ENCODE measurements at regions not wholly inside any gene's neighbourhood (a gene's known extent, or its start where the extent isn't known, plus 50 kb on each side); places are given as distances from the start of the nearest gene placed in this dataset.

- DNase-seq = no peak
- no peak for TF ChIP-seq POLR2A (IDR thresholded peaks at IDR 0.05)
- no peak for TF ChIP-seq CTCF (IDR thresholded peaks at IDR 0.05)
- TF ChIP-seq EP300 (IDR thresholded peaks at IDR 0.05) = no peak
- no peak for TF ChIP-seq POLR2AphosphoS5 (IDR thresholded peaks at IDR 0.05)
- no peak overlapping the region for H3K27ac ChIP-seq
- H3K27me3 ChIP-seq = no peaks in the 10 kb centered on the region
- intact Hi-C loops (cut with DNase I; ENCODE audit: low total_unique reads) = no loop called here
- no peaks in the 10 kb centered on the region for H3K9me3 ChIP-seq
- no peak overlapping the region for H3K4me3 ChIP-seq
- peaks cover 0 to 21% (median 0%) of the 10 kb centered on the region in 4 donors for H3K4me1 ChIP-seq
- no peaks in the 10 kb centered on the region for H3K36me3 ChIP-seq
- 35 to 82% (median 62%) methylated on average over 1 of the region's 1 CpG for WGBS, 5 donors
These were observed 112.8 kb upstream of the ELL2 start for GRCh38 chr5:96074460-96074859.

- H3K4me1 ChIP-seq = peaks cover 0 to 21% (median 3%) of the 10 kb centered on the region in 4 donors
- intact Hi-C loops (cut with DNase I; ENCODE audit: low total_unique reads) = no loop called here
- no peaks in the 10 kb centered on the region for H3K36me3 ChIP-seq
- no peaks in the 10 kb centered on the region for H3K9me3 ChIP-seq
- DNase-seq = no peak
- no peak overlapping the region for H3K27ac ChIP-seq
- WGBS, 5 donors = 79 to 88% (median 81%) methylated on average over 3 of the region's 3 CpGs
- H3K27me3 ChIP-seq = no peaks in the 10 kb centered on the region
- H3K4me3 ChIP-seq = no peak overlapping the region
- TF ChIP-seq POLR2AphosphoS5 (IDR thresholded peaks at IDR 0.05) (peak in 1 of 3 donors; percentile 11), CTCF (IDR thresholded peaks at IDR 0.05) (no peak)
These were observed 111.1 kb upstream of the ELL2 start for GRCh38 chr5:96072791-96073165.

- H3K36me3 ChIP-seq = no peaks in the 10 kb centered on the region
These were observed 110.6 kb upstream of the ELL2 start for GRCh38 chr5:96072138-96072790.

DNA sequence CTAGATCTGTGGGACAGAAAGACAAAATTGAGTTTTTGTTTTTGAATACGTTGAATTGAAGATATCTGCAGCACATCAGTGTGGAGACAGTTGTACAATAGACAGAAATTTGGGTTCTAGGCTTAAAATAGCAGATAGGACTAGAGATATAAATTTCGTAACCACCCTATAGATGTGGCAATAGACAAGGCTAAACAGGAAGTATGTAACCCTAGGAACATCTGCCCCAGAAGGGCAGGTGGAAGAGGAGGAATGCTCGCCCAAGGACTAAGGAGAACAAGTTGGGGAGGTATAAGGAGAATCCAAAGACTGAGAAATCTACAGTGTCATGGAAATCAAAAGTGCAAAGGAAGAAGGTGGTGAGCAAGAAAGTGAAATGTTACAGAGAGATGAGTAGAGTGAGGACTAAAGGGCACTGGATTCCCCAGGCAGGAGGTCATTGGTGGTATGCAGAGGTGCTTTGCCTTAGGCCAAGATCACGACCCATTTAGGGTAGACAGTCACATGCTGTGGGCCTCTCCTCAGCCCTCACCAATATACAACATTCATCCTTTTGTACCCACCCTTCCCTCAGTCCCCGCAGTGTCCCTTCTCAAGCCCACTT, 109.1 kb upstream of the ELL2 start:
- 84 to 93% (median 89%) methylated on average over 5 of the region's 5 CpGs for WGBS, 5 donors
- intact Hi-C loops (cut with DNase I; ENCODE audit: low total_unique reads) = no loop called here
- no peaks in the 10 kb centered on the region for H3K36me3 ChIP-seq
- H3K4me3 ChIP-seq = no peak overlapping the region
- peaks cover 0 to 32% (median 7%) of the 10 kb centered on the region in 4 donors for H3K4me1 ChIP-seq
- TF ChIP-seq CTCF (IDR thresholded peaks at IDR 0.05) (no peak), POLR2AphosphoS5 (IDR thresholded peaks at IDR 0.05) (no peak), EP300 (IDR thresholded peaks at IDR 0.05) (no peak)
- no peak for DNase-seq
- H3K27me3 ChIP-seq = no peaks in the 10 kb centered on the region
- no peak overlapping the region for H3K27ac ChIP-seq
- no peaks in the 10 kb centered on the region for H3K9me3 ChIP-seq

More at GRCh38 chr5:96072138-96072790, 110.6 kb upstream of the ELL2 start:
- Histone ChIP-seq H3K27ac (no peak overlapping the region), H3K4me3 (no peak overlapping the region), H3K27me3 (no peaks in the 10 kb centered on the region), H3K9me3 (no peaks in the 10 kb centered on the region), H3K4me1 (peaks cover 0 to 23% (median 6%) of the 10 kb centered on the region in 4 donors)
- intact Hi-C loops (cut with DNase I; ENCODE audit: low total_unique reads) = no loop called here
- TF ChIP-seq EP300 (IDR thresholded peaks at IDR 0.05) = no peak
- no peak for TF ChIP-seq CTCF (IDR thresholded peaks at IDR 0.05)
- no peak for TF ChIP-seq POLR2AphosphoS5 (IDR thresholded peaks at IDR 0.05)
- TF ChIP-seq POLR2A (IDR thresholded peaks at IDR 0.05) = no peak
- 45 to 60% (median 58%) methylated on average over 4 of the region's 4 CpGs for WGBS, 5 donors
- no peak for DNase-seq

All from stomach (tissue), 8 donors.